Cardiac septum (tissue), 1 donor: ENCODE measurements at regions not wholly inside any gene's neighbourhood (a gene's known extent, or its start where the extent isn't known, plus 50 kb on each side); places are given as distances from the start of the nearest gene placed in this dataset.

Experiments
- DNase-seq: peaks from one replicate; pipeline ENCODE4 v3.0.0-alpha.2; 2020; ENCODE audit warnings: low spot score
- intact Hi-C: fragments of 100-400 bp; cut with DNase I; formaldehyde crosslinking; loops from one replicate; pipeline ENCODE4 v1.14.0; 2022
- donor health status: DM: no; HTN: no; CAD: no.

GRCh38 chr4:23680671-23681518 lies 209.0 kb downstream of the PPARGC1A start:
- intact Hi-C loops: no loop called here
- no peak for DNase-seq

GRCh38 chr4:23674694-23675093 lies 215.2 kb downstream of the PPARGC1A start:
- intact Hi-C loops: no loop called here

DNA sequence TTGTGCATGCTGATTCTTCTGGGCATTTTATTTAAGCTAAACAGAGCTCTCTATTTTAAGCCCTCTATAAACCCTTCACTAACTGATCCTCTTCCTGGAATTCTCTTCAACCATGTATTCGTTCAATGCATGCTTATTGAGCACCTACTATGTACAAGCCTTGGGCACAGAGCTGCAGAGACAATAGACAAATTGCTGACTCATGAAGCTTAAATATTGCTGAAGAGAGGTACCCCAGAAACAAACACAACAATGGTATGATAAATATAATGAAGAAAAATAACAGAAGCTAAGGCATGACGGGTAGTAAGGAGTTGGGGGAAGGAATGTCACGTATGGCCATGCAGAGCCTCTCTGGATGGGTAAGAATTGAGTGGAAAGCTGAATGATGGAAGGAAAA lies 222.2 kb downstream of the PPARGC1A start:
- intact Hi-C loops: no loop called here
- DNase-seq: no peak

More at GRCh38 chr4:23674694-23675093, 215.2 kb downstream of the PPARGC1A start:
- DNase-seq: no peak

- intact Hi-C loops: no loop called here
- no peak for DNase-seq
Measured at GRCh38 chr4:23660865-23661264, 229.0 kb downstream of the PPARGC1A start.

DNA sequence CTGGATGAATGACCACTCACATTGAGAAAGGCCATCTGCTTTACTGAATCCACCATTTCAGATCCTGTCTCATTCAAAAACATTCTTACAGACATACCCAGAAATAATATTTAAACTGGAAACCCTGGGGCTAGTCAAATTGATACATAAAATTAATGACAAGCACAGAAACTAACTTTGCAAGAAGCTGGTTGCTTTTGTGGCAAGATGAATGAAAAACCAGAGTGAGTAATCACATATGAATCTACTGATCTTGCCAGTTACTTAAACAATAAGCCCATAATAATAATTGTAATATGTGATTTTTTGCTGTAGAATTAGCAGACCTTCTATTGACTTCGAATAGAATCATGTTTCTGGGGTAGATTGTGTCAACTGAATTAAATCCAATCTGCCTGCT lies 235.1 kb downstream of the PPARGC1A start:
- DNase-seq: no peak
- intact Hi-C loops: no loop called here

DNA sequence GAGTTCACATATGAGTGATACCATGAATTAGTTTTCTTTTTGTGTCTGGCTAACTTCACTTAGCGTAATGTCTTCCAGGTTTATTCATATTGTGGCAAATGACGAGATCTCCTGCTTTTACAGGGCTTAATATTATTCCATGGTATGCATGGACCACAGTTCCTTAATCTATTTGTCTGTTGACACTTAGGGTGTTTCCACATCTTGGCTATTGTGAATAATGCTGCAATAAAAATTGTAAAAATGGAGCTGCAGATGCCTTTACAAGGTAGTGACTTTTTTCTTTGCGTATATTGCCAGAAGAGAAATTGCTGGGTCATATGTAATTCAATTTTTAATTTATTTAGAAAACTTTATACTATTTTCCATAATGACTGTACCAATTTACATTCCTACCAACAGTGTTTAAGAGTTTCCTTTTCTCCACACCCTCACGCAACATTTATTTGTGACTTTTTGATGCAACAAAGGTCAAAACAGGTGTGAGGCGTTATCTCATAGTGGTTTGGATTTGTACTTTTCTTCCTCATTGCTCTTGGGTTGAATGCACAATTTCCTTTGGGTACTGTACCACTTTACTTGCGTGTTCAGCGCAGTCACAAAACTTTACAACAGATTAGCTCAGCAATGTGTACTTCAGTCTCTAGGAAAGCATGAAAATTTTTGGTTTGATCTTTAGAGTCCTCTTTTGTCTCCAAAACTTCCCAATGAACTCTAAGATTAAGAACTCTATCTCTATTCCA lies 240.8 kb downstream of the PPARGC1A start:
- DNase-seq: no peak

GRCh38 chr4:23635468-23635867 lies 254.4 kb downstream of the PPARGC1A start:
- intact Hi-C loops: no loop called here
- DNase-seq: no peak

More for the DNA sequence above, 240.8 kb downstream of the PPARGC1A start:
- intact Hi-C loops: no loop called here

DNA sequence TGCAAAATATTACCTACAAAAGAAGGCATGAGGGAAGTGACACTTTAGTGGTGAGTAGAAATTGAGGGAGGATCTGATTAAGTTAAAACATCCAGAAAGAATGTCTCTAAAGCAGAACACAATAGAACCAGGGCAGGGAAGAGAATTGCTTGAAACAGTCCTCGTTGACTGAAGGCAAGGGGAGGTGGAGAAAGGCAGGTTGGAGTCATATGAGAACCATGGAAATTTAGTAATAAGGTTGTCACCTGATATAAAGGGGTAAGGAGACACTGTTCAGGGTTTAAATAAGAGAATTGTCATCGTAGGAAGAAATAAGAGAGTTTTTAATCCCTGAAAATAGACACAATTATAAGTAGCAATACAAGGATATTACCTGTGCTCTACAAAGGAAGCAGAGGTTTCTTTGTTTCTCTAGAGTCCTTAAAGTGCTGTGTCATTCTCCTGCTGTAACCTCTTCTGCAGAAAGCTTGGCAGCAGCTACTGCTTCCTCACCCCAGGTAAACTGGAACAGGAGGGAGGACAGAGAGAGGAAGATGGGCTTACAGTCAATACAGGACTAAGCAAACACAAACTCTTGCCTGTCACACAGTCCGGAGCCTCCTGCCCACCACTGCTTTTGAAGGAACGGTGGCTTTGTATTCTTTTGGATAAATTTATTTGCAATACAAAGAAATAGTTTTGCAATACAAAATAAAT lies 258.4 kb downstream of the PPARGC1A start:
- intact Hi-C loops: no loop called here
- DNase-seq: no peak

DNA sequence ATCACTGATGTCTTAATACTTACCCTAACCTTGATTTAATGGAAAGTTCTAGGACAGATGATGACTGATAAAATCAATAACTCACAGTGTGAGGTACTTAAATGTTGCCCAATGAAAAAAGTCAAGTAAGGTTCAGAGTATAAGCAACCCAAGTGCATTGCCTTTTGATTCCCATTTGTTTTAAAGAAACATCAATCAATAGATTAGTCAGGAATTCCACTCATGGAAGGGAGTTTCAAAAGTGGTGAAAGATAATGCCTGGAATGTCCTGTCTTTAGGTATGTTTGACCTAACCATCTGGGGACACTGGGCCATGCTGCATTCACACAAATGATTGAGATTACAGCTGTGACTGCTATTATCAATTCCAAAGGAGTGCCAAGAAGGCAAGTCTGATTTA lies 259.7 kb downstream of the PPARGC1A start:
- DNase-seq: no peak

GRCh38 chr4:23629421-23629820 lies 260.4 kb downstream of the PPARGC1A start:
- no peak for DNase-seq
- intact Hi-C loops: no loop called here

More for the DNA sequence above, 259.7 kb downstream of the PPARGC1A start:
- intact Hi-C loops: no loop called here

DNA sequence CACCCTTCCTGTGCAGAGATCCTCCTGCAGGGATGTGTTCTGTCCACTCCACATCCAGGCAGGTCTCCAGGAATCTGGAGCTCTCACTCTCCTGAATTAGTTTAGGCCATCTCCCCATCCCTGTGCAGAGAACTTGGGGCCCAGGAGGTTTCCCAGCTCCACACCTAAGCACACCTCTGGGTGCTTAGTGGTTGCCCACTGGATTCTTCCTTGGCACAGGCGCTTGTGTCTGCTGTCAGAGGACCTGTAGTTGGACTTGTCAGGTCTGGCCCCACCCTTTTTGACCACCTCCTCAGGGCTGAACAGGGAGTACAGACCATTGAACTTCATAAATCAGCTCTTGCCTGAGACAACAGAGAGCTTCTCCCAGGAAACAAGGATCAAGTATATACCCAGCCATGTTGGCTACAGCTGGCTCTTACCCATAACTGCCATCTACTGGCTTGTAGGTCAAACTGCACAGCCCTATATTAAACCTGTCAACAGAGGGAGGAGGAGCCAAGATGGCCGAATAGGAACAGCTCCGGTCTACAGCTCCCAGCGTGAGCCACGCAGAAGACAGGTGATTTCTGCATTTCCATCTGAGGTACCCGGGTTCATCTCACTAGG lies 275.5 kb downstream of the PPARGC1A start:
- intact Hi-C loops: loop anchor here (5.0 kb wide), 1 partner anchor 247 kb away; no protein-coding TSS in a partner anchor
- no peak for DNase-seq

GRCh38 chr4:23613782-23614181 lies 276.1 kb downstream of the PPARGC1A start:
- no peak for DNase-seq
- intact Hi-C loops: loop anchor here (5.0 kb wide), 1 partner anchor 246 kb away; no protein-coding TSS in a partner anchor

DNA sequence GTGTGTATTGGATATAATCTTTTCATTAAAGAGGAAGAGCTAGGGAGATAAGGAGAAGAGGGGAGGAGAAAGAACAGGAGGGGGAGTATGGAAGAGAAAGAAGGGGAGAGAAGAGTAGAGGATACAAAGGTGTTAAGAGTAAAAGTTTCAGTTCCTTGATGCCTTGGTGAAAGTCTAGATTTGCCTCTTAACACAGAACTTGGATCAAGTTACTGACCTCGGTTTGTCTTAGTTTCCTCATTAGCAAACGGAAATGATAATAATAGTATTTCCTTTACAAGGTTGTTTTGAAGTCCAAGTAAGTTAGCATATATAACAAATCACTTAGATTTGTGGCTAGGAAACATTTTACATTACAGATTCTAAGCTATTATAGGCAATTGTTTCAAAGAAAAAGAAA lies 287.1 kb downstream of the PPARGC1A start:
- intact Hi-C loops: no loop called here
- no peak for DNase-seq

DNA sequence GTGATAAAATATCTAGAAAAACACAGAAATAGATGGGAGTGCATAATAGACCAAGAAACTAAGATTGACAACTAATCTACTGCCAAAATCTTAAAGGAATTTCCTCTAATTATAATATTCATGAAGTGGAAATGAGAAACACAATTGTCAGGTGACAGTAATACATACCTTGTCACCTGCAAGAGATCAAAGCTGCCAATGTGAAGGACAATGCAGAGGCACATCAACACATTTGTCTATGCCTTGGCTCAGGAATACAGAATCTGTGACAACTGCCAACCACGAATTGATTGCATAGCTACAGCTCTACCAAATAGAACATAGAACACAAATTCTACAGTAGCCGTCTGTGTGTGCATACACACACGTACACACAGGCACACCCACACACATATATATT lies 295.7 kb downstream of the PPARGC1A start:
- intact Hi-C loops: no loop called here
- DNase-seq: no peak

DNA sequence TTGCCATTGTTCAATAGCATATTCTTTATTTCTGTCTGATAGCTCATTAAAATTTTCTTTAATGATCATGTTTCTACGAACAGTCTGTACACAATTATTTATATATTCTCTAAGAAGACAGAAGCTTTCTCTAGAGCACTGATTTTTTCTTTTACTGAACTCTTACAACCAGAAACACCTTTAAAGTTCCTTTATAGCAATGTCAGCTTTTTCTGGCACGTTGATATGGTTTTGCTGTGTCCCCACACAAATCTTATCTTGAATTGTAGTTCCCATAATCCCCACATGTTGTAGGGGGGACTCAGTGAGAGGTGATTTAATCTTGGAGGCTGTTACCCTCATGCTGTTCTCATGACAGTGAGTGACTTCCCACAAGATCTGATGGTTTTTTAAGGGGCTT lies 299.4 kb downstream of the PPARGC1A start:
- intact Hi-C loops: no loop called here
- DNase-seq: no peak

DNA sequence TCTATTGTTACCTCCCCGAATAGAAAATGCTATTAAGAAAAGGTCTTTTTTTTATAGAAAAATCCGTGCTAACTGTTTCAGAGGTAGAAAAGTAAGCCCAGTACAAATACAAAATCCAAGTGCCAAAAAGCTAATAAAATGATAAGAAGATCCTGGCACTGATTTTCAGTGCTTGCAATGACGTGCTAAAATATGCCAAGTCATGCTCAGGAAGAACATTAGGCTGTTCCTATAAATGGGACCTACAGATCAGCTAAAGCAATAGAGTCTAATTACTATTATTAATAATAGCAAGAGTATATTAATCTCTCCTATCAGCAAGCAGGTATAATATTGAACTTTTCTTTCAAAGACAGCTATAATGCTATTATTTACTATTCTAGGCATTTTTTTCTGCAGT lies 305.8 kb downstream of the PPARGC1A start:
- intact Hi-C loops: no loop called here
- no peak for DNase-seq

- DNase-seq: no peak
Measured at GRCh38 chr4:23582671-23583070, 307.2 kb downstream of the PPARGC1A start.

GRCh38 chr4:23579166-23579565 lies 310.7 kb downstream of the PPARGC1A start:
- no peak for DNase-seq
- intact Hi-C loops: no loop called here

More at GRCh38 chr4:23582671-23583070, 307.2 kb downstream of the PPARGC1A start:
- intact Hi-C loops: no loop called here

DNA sequence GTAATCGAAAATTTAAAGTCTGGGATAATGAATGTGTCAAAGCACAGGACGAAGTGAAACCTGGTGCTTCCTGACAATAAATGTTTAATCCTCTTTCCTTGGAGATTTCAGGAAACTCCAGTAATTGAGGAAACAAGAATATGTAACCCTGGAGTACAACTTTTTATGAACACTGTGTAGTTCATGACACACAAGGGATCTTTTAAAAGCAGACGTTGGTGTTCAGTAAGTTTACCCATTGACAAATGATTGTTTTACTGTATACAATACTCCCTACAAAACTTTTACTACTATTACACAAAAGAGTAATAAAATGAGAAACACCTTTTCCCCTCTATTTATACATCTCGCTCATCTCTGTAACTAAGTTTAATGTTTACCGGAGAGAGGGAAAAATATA lies 312.4 kb downstream of the PPARGC1A start:
- no peak for DNase-seq
- intact Hi-C loops: no loop called here

DNA sequence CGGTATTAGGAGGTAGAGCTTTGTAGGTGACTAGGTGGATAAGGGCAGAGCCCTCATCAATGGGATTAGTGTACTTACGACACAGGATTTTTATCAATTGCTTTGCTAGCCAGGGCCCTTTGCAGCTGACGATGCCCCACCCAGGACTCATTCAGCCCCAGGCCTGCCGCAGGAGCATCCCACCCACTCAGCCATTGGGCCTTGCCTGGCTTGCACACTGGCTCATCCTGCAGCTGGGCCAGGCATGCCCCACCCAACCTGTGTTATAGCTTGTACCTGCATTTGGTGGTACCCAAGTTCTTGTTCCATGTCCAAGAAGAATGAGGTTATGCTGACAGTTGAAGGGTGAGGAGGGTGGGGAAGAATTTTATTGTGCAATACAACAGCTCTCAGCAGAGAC lies 317.5 kb downstream of the PPARGC1A start:
- no peak for DNase-seq
- intact Hi-C loops: no loop called here
